IMR-90 (cell line): ENCODE measurements at regions not wholly inside any gene's neighbourhood (a gene's known extent, or its start where the extent isn't known, plus 50 kb on each side); places are given as distances from the start of the nearest gene placed in this dataset.

Source experiments
- ATAC-seq: fragments of 200-7000 bp; cut with Tn5 transposase; 2 replicates; pipeline ENCODE4 v1.9.1; 2020; ENCODE audit warnings: low read depth, mild to moderate bottlenecking, moderate library complexity
- BruUV-seq: library from RNA; stranded (reverse); fragments of 400-500 nt; replicated peaks from 2 replicates; lab custom pipeline; 2021; lab: Mats Ljungman, UMichigan
- CTCF ChIA-PET: fragments of 300-600 bp; formaldehyde crosslinking; extraction: SDS; loops from one replicate; lab custom pipeline; 2021; ENCODE audit warnings: antibody characterized with exemption; lab: Yijun Ruan, JAX
- POLR2A ChIA-PET: fragments of 300-600 bp; sonication (Branson Sonifier 250); formaldehyde crosslinking; loops from one replicate; lab custom pipeline; 2022; ENCODE audit warnings: antibody characterized with exemption; ENCODE audit not compliant: unreplicated experiment; lab: Charles Lee
- DNase-seq: peaks from one replicate; pipeline ENCODE4 v3.0.0; 2013
- H2AFZ ChIP-seq: replicated peaks from 2 replicates; pipeline ENCODE3; 2013; ENCODE audit warnings: low read length, mild to moderate bottlenecking; ENCODE audit not compliant: poor library complexity
- H2AK5ac ChIP-seq: 2 replicates; pipeline ENCODE4 v1.6.1; 2013; ENCODE audit warnings: low read depth, low read length, inconsistent platforms
- H2AK9ac ChIP-seq: replicated peaks from 2 replicates; pipeline ENCODE3; 2013; ENCODE audit warnings: mild to moderate bottlenecking, low read depth, low read length, moderate library complexity; ENCODE audit not compliant: poor library complexity
- H2BK120ac ChIP-seq: 2 replicates; pipeline ENCODE4 v1.6.1; 2013; ENCODE audit warnings: low read depth, low read length, inconsistent platforms
- H2BK15ac ChIP-seq: 3 replicates; pipeline ENCODE4 v1.6.1; 2013; ENCODE audit warnings: low read depth, low read length, inconsistent platforms
- H2BK20ac ChIP-seq: 2 replicates; pipeline ENCODE4 v1.6.1; 2013; ENCODE audit warnings: low read depth, mild to moderate bottlenecking, inconsistent platforms, low read length, moderate library complexity
- H2BK5ac ChIP-seq: 2 replicates; pipeline ENCODE4 v1.6.1; 2013; ENCODE audit warnings: mild to moderate bottlenecking, low read depth, low read length, inconsistent platforms; ENCODE audit not compliant: poor library complexity, severe bottlenecking
- H3K14ac ChIP-seq: replicated peaks from 2 replicates; pipeline ENCODE4 v1.6.1; 2013; ENCODE audit warnings: low read depth, low read length, inconsistent platforms
- H3K18ac ChIP-seq: 2 replicates; pipeline ENCODE4 v1.6.1; 2013; ENCODE audit warnings: low read depth, low read length, control low read depth
- H3K23ac ChIP-seq: 2 replicates; pipeline ENCODE4 v1.6.1; 2013; ENCODE audit warnings: low read depth, low read length, inconsistent platforms
- H3K27ac ChIP-seq: 2 replicates; pipeline ENCODE4 v1.5.1; 2013; ENCODE audit warnings: mild to moderate bottlenecking, control low read depth, low read length; ENCODE audit not compliant: insufficient read depth
- H3K27me3 ChIP-seq: 2 replicates; pipeline ENCODE4 v1.6.1; 2013; ENCODE audit warnings: low read length; ENCODE audit not compliant: control insufficient read depth, insufficient read depth
- H3K36me3 ChIP-seq: 2 replicates; pipeline ENCODE4 v1.6.1; 2013; ENCODE audit warnings: low read length, mixed read lengths; ENCODE audit not compliant: control insufficient read depth, insufficient read depth
- H3K4ac ChIP-seq: 2 replicates; pipeline ENCODE4 v1.6.1; 2013; ENCODE audit warnings: low read depth, low read length, inconsistent platforms
- H3K4me1 ChIP-seq: 2 replicates; pipeline ENCODE4 v1.6.1; 2013; ENCODE audit warnings: low read length, mixed read lengths; ENCODE audit not compliant: control insufficient read depth, insufficient read depth
- H3K4me2 ChIP-seq: 2 replicates; pipeline ENCODE4 v1.6.1; 2013; ENCODE audit warnings: low read depth, mild to moderate bottlenecking, control low read depth, low read length, moderate library complexity
- H3K4me3 ChIP-seq: 2 replicates; pipeline ENCODE4 v1.5.1; 2013; ENCODE audit warnings: low read depth, mild to moderate bottlenecking, control low read depth, low read length, moderate library complexity; ENCODE audit not compliant: insufficient read depth
- H3K56ac ChIP-seq: 2 replicates; pipeline ENCODE4 v1.6.1; 2013; ENCODE audit warnings: low read length, inconsistent platforms; ENCODE audit not compliant: insufficient read depth; ENCODE audit errors: extremely low read depth
- H3K79me1 ChIP-seq, 2 experiments: 2 replicates each; pipeline ENCODE4 v1.6.1; 2013; ENCODE audit warnings: low read length in 2 of 2, inconsistent platforms in 1 of 2, low read depth in 1 of 2
- H3K9ac ChIP-seq: 2 replicates; pipeline ENCODE4 v1.6.1; 2013; ENCODE audit warnings: low read depth, low read length, control low read depth
- H3K9me1 ChIP-seq: 2 replicates; pipeline ENCODE4 v1.6.1; 2013; ENCODE audit warnings: low read length, inconsistent platforms; ENCODE audit not compliant: insufficient read depth
- H3K9me3 ChIP-seq: 2 replicates; pipeline ENCODE4 v1.6.1; 2013; ENCODE audit warnings: low read length; ENCODE audit not compliant: control insufficient read depth, insufficient read depth
- H4K20me1 ChIP-seq: 2 replicates; pipeline ENCODE4 v1.6.1; 2013; ENCODE audit warnings: low read length, inconsistent platforms; ENCODE audit not compliant: insufficient read depth
- H4K5ac ChIP-seq: 2 replicates; pipeline ENCODE4 v1.6.1; 2013; ENCODE audit warnings: mild to moderate bottlenecking, low read depth, low read length, control low read depth
- H4K8ac ChIP-seq, 2 experiments: 2 replicates each; pipeline ENCODE4 v1.6.1; 2013; ENCODE audit warnings: low read depth in 2 of 2, low read length in 2 of 2, control low read depth in 1 of 2, inconsistent platforms in 1 of 2
- H4K91ac ChIP-seq: 2 replicates; pipeline ENCODE4 v1.6.1; 2013; ENCODE audit warnings: low read depth, low read length, inconsistent platforms; ENCODE audit not compliant: insufficient read depth
- RAD21 ChIP-seq: IDR thresholded peaks from 2 replicates; pipeline ENCODE4 v1.6.1; 2012; ENCODE audit warnings: low read length, improper control_type of control experiment
- RCOR1 ChIP-seq: IDR thresholded peaks from 2 replicates; pipeline ENCODE4 v1.6.1; 2012; ENCODE audit warnings: mild to moderate bottlenecking, low read length, improper control_type of control experiment; ENCODE audit not compliant: insufficient replicate concordance
- WGBS, 2 experiments: methylation state at CpG; one replicate each; pipeline versions ENCODE4 v1.1.5 to v1.1.7; 2013; ENCODE audit warnings: missing lambda C conversion rate in 2 of 2; ENCODE audit not compliant: insufficient read length in 1 of 2; ENCODE audit errors: extremely low coverage in 2 of 2; 5-methylcytosine and 5-hydroxymethylcytosine counted together
- dilution Hi-C: fragments of 300-500 bp; cut with HindIII; formaldehyde crosslinking; loops from one replicate; pipeline ENCODE4 v1.14.3; 2018; ENCODE audit warnings: low sequenced_read_pairs; ENCODE audit not compliant: unreplicated experiment
- in situ Hi-C: fragments of 300-500 bp; cut with MboI; formaldehyde crosslinking; loops from 3 replicates; pipeline ENCODE4 v1.14.3; 2019; ENCODE audit warnings: low sequenced_read_pairs, inconsistent platforms, mixed read lengths
- intact Hi-C: fragments of 100-400 bp; cut with micrococcal nuclease; formaldehyde crosslinking; loops from 2 replicates; pipeline ENCODE4 v1.10.0; 2022

GRCh38 chrX:150258463-150259430, 104.4 kb upstream of the MAMLD1 start:
- WGBS, 2 experiments: 75% methylated on average over 4 of the region's 11 CpGs; no CpG with 5 or more reads in 1 of the 2 experiments
- ATAC-seq: 0 out of 2 replicates have a peak, but pooled peaks have one; percentile 27
- Histone ChIP-seq H3K27me3 (peaks cover 4% of the 10 kb centered on the region), H4K5ac (no peak overlapping the region), H3K79me1 (no peaks in the 10 kb centered on the region), H3K23ac (no peak overlapping the region), H3K18ac (no peak overlapping the region), H3K36me3 (no peaks in the 10 kb centered on the region), H3K9ac (no peak overlapping the region), H3K56ac (no peak overlapping the region), H3K4me3 (no peak overlapping the region), H3K27ac (no peak overlapping the region), H2AK5ac (no peak overlapping the region), H3K9me1 (no peaks in the 10 kb centered on the region), H3K4me2 (no peak overlapping the region), H3K14ac (no peak overlapping the region), H4K8ac (no peak overlapping the region), H3K4me1 (no peaks in the 10 kb centered on the region), H4K20me1 (no peaks in the 10 kb centered on the region), H2AFZ (peak overlapping the region; percentile 9), H4K91ac (no peak overlapping the region), H2BK120ac (no peak overlapping the region), H3K9me3 (no peaks in the 10 kb centered on the region), H2AK9ac (no peak overlapping the region), H2BK5ac (no peak overlapping the region), H2BK15ac (no peak overlapping the region), H3K4ac (no peak overlapping the region), H2BK20ac (no peak overlapping the region)
- dilution Hi-C loops: no loop called here
- no TSS peak for BruUV-seq
- intact Hi-C loops: no loop called here
- ChIA-PET CTCF (no interaction called here), POLR2A (no interaction called here)
- DNase-seq: peak; percentile 42
- in situ Hi-C loops: no loop called here
- no peak for TF ChIP-seq RAD21
- TF ChIP-seq RCOR1: no peak
